Naive B cell (primary cell): ENCODE measurements at regions not wholly inside any gene's neighbourhood (a gene's known extent, or its start where the extent isn't known, plus 50 kb on each side); places are given as distances from the start of the nearest gene placed in this dataset.
"Not testable (repeated sequence)": the region's sequence is repeated elsewhere in the genome, so short reads cannot be mapped to it uniquely, and the experiment has no call there.

Experiments
- ATAC-seq, 2 donors: fragments of 150-1000 bp; cut with Tn5 transposase; 2 replicates each; pipeline ENCODE4 v1.10.0; 2021; ENCODE audit warnings: low read depth in 2 of 2, mild to moderate bottlenecking in 2 of 2, moderate library complexity in 2 of 2
- DNase-seq: peaks from one replicate; pipeline ENCODE4 v3.0.0; 2022
- H3K27ac Mint-ChIP-seq, 6 donors: one replicate each; pipeline ENCODE4 v1.8.0; 2020 to 2022; ENCODE audit warnings: mild to moderate bottlenecking in 6 of 6, mixed read lengths in 6 of 6, moderate library complexity in 5 of 6, inconsistent platforms in 2 of 6
- H3K27me3 Mint-ChIP-seq, 3 donors: one replicate each; pipeline ENCODE4 v1.8.0; 2021 to 2022; ENCODE audit warnings: mixed read lengths in 3 of 3, mild to moderate bottlenecking in 1 of 3
- H3K36me3 Mint-ChIP-seq, 2 donors: one replicate each; pipeline ENCODE4 v1.8.0; 2020 to 2022; ENCODE audit warnings: mixed read lengths in 2 of 2, inconsistent platforms in 1 of 2, mild to moderate bottlenecking in 1 of 2
- H3K4me1 Mint-ChIP-seq, 3 donors: one replicate each; pipeline ENCODE4 v1.8.0; 2020 to 2022; ENCODE audit warnings: mixed read lengths in 3 of 3, inconsistent platforms in 1 of 3, mild to moderate bottlenecking in 1 of 3, moderate library complexity in 1 of 3
- H3K4me3 Mint-ChIP-seq, 8 donors: one replicate each; pipeline ENCODE4 v1.8.0; 2020 to 2022; ENCODE audit warnings: mild to moderate bottlenecking in 8 of 8, mixed read lengths in 8 of 8, moderate library complexity in 8 of 8, inconsistent platforms in 2 of 8
- H3K9me3 Mint-ChIP-seq, 7 donors: one replicate each; pipeline ENCODE4 v1.8.0; 2020 to 2022; ENCODE audit warnings: mixed read lengths in 7 of 7, mild to moderate bottlenecking in 5 of 7, inconsistent platforms in 2 of 7, moderate library complexity in 1 of 7

- Mint-ChIP-seq H3K4me3 (peak overlapping the region in 5 of 8 donors; percentile 13 to 56 (median 19)), H3K27me3 (no peaks in the 10 kb centered on the region), H3K4me1 (peaks cover 27 to 34% (median 31%) of the 10 kb centered on the region in 3 donors), H3K36me3 (no peaks in the 10 kb centered on the region), H3K27ac (peak overlapping the region in 5 of 6 donors; percentile 5 to 90 (median 40)), H3K9me3 (no peaks in the 10 kb centered on the region)
- ATAC-seq, result peak; percentile 79 to 84
- peak; percentile 22 for DNase-seq
Observed at GRCh38 chr14:61602003-61602732, 93.1 kb upstream of the HIF1A start.

- H3K9me3 Mint-ChIP-seq, result no peaks in the 10 kb centered on the region
- H3K36me3 Mint-ChIP-seq, result no peaks in the 10 kb centered on the region
- no peak for ATAC-seq
- H3K4me1 Mint-ChIP-seq, result peaks cover 32 to 37% (median 37%) of the 10 kb centered on the region in 3 donors
- no peak for DNase-seq
- no peak overlapping the region for H3K4me3 Mint-ChIP-seq
- peak overlapping the region in 4 of 6 donors; percentile 24 to 44 (median 32) for H3K27ac Mint-ChIP-seq
- H3K27me3 Mint-ChIP-seq, result no peaks in the 10 kb centered on the region
Observed at GRCh38 chr14:61602733-61603077, 92.6 kb upstream of the HIF1A start.

GRCh38 chr14:61603736-61604135, 91.6 kb upstream of the HIF1A start:
- Mint-ChIP-seq H3K4me1 (peaks cover 37 to 41% (median 39%) of the 10 kb centered on the region in 3 donors), H3K27ac (peak overlapping the region in 1 of 6 donors; percentile 6), H3K4me3 (no peak overlapping the region), H3K9me3 (no peaks in the 10 kb centered on the region), H3K36me3 (no peaks in the 10 kb centered on the region), H3K27me3 (no peaks in the 10 kb centered on the region)
- no peak for DNase-seq
- ATAC-seq, result no peak

DNA sequence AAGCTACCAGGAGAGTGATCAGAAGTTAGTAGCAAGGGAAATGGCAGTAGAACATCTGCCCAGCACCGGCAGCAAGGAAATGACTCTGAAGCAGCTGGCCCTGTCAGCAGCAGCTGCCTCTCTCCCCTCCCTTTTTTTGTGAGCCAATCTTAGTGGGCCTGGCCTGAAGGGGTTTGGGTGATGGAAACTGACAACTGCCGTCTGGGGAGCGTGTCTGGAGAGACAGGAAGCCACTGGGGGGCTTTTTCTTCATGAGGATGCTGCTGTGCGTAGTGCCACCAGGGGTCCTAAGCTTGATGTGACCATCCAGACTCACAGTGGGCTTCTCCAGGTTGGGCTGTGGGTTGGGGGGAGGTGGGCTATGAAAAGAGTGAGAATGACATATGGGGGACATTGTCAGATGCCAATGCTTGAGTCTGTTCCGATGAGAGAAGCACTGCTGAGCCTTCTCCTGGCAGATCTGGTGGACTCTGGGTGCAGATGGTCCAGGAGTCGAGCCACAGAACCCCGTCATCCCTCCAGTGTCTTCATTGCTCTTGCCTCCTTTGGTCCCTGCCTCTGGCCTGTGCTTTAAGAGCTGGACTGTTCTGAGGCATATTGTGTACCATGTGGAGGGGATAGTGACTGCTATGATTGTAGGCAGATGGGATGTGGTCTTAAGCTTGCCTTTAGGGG, 87.6 kb upstream of the HIF1A start:
- H3K9me3 Mint-ChIP-seq, result no peaks in the 10 kb centered on the region
- H3K36me3 Mint-ChIP-seq, result no peaks in the 10 kb centered on the region
- ATAC-seq (peak; percentile 87 to 88), DNase-seq (peak; percentile 24)
- peak overlapping the region in 3 of 6 donors; percentile 47 to 76 (median 57) for H3K27ac Mint-ChIP-seq
- peaks cover 23 to 33% (median 28%) of the 10 kb centered on the region in 3 donors for H3K4me1 Mint-ChIP-seq
- peak overlapping the region in 2 of 8 donors; percentile 22 to 69 for H3K4me3 Mint-ChIP-seq
- H3K27me3 Mint-ChIP-seq, result no peaks in the 10 kb centered on the region

DNA sequence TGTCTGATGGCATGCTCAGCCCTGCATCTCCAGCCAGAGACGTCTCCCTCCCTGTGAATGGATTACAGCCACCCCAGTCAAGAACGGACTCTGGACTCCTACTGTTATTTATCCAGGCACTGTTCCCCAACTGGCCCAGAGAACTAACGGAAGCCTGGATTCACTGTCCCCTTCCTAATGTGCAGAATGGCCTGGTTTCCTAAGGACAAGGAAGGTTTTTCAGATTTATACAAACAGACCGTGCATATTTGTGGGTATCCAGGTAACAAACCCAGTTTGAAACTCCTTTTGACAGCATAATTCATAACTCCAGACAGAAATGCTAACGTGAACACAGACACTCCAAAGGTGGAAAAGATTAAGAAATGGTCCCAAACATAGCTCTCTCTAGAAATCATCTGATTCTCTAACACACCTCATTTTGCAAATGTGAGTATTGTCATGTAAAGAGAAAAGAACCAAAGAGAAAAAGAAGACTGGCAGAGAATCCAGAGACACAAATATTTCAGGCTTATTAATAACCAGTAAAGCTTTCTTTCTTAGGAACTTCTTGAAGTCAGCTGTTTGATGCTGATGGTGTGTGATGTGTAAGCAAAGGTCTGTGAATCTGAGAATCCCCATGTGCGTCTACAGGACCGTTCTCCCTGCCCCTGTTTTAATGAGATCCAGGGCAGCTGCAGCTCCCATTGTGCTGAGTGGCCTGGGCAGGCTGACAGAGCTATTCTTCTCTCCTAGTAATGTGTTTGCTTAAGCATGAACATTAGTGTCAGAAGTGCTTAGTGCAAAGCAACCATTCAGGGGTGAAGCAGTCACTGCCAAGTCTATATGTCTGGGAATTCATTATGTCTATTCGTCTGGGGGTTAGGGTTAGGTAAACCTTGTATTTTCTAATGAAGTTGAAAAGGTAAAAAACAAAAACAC, 86.8 kb upstream of the HIF1A start:
- Mint-ChIP-seq H3K4me3 (no peak overlapping the region), H3K4me1 (peaks cover 21 to 30% (median 24%) of the 10 kb centered on the region in 3 donors), H3K9me3 (no peaks in the 10 kb centered on the region), H3K27me3 (no peaks in the 10 kb centered on the region), H3K27ac (peak overlapping the region; percentile 5 to 75 (median 38)), H3K36me3 (no peaks in the 10 kb centered on the region)
- DNase-seq (no peak), ATAC-seq (no peak)

DNA sequence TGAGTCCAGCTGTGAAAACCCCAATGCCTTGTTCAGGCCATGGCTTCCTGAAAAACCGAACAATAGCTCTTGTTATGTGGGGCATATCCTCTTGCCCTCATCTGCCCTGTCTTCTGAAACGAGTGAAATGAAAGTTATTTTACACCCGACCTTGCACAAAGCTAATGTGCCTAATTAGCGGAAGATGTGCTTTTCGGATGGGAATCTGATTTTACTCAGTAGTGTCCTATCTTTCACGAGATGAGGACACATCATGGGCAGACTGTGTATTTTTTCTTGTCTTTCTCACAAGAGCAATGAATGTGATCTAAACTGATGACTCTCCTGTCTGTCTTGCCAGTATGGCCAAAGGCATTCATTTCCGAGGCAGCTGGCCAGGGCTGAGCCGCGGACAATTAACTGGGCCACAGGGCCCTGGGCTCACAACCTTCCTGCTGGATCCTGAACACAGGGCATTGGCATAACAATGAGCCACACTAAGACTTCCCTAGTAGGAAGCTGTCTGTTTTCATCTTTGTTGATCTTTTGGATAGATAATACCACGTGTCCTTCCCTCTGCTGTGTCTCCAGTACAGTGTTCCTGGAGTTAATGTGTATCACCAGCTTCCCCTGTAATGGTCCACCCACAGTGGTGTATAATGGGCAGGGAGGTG, 86.0 kb upstream of the HIF1A start:
- DNase-seq (no peak), ATAC-seq (no peak)
- no peak overlapping the region for H3K4me3 Mint-ChIP-seq
- peak overlapping the region in 3 of 6 donors; percentile 5 to 69 (median 54) for H3K27ac Mint-ChIP-seq
- H3K36me3 Mint-ChIP-seq, result no peaks in the 10 kb centered on the region
- H3K4me1 Mint-ChIP-seq, result peaks cover 21 to 30% (median 24%) of the 10 kb centered on the region in 3 donors
- H3K9me3 Mint-ChIP-seq, result no peaks in the 10 kb centered on the region
- no peaks in the 10 kb centered on the region for H3K27me3 Mint-ChIP-seq

DNA sequence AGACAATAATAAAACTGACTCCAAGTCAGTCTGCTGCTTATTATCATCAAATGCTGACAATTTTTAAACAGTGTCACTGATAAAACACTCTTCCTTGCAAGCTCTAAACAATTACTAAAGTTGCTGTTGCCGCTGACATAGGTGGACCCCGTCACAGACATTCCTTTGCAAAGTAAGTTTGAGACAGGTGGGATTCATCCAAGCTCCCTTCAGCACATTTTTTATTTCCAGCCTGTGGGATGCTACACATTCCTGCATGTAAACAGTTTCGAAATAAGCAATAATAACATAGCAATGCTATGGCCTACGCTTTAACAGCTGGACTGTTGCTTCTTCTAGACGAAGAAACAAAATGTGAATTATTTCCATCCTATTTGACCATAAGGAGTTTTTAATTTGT, 85.4 kb upstream of the HIF1A start:
- no peak overlapping the region for H3K4me3 Mint-ChIP-seq
- ATAC-seq, result no peak
- no peaks in the 10 kb centered on the region for H3K36me3 Mint-ChIP-seq
- no peaks in the 10 kb centered on the region for H3K9me3 Mint-ChIP-seq
- H3K27ac Mint-ChIP-seq, result no peak overlapping the region
- H3K4me1 Mint-ChIP-seq, result peaks cover 22 to 30% (median 24%) of the 10 kb centered on the region in 3 donors
- H3K27me3 Mint-ChIP-seq, result no peaks in the 10 kb centered on the region
- DNase-seq, result no peak

DNA sequence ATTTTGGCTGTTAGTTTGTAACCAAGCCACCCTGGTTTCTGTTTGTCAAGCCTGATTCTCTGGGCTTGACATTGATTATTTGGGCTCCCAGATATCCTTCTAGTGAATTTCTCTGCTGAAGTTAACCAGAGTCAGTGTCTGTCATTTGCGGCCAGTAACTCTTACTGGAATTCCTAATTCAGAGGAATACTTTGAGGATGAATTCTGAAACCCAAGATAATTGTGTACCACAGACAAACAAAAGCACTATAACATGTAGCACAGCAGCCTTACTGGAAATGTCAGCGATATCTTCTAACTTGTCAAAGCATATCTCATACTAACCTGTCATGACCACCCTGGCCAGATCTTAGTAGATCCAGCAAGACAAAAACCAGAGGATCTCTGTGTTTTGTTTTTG, 84.4 kb upstream of the HIF1A start:
- H3K36me3 Mint-ChIP-seq, result no peaks in the 10 kb centered on the region
- H3K27me3 Mint-ChIP-seq, result no peaks in the 10 kb centered on the region
- no peak overlapping the region for H3K4me3 Mint-ChIP-seq
- ATAC-seq (no peak), DNase-seq (no peak)
- H3K4me1 Mint-ChIP-seq, result peaks cover 21 to 30% (median 22%) of the 10 kb centered on the region in 3 donors
- H3K9me3 Mint-ChIP-seq, result no peaks in the 10 kb centered on the region
- no peak overlapping the region for H3K27ac Mint-ChIP-seq

DNA sequence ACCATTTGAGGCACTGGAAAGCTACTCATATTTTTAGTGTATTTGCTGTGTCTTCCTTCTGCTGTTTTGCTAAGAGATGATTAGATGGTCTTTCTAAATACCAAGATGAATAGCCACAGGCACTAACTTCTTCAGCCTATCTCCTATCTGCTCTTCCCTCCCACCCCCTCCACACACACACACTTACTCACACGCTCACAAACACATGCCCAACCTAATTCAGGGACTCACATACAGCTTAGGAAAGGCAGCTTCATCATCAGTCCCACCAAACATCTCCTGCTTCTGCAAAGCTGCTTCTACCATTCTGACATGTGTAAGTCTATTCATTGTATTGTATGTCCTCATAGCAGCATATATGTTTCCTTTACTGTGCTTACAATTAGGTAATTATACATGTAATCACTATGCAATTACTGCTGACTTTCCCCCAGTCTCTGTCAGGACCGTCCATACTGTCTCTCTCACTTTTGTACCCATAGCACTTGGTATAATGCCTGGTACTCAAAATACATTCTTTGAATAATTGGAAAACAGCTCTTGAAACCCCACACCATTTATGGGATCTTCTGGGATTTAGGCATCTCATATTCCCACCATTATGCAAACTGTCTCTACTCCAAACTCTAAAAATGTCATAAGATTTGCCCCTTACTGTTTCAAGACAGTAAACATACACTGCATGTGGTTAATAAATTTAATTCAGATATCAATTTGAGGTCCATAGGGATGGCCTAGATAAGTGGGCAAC, 83.3 kb upstream of the HIF1A start:
- no peaks in the 10 kb centered on the region for H3K27me3 Mint-ChIP-seq
- ATAC-seq, result no peak
- no peaks in the 10 kb centered on the region for H3K9me3 Mint-ChIP-seq
- no peaks in the 10 kb centered on the region for H3K36me3 Mint-ChIP-seq
- no peak for DNase-seq
- H3K4me1 Mint-ChIP-seq, result peaks cover 15 to 23% (median 21%) of the 10 kb centered on the region in 3 donors
- peak overlapping the region in 2 of 6 donors; percentile 13 to 41 for H3K27ac Mint-ChIP-seq
- no peak overlapping the region for H3K4me3 Mint-ChIP-seq

DNA sequence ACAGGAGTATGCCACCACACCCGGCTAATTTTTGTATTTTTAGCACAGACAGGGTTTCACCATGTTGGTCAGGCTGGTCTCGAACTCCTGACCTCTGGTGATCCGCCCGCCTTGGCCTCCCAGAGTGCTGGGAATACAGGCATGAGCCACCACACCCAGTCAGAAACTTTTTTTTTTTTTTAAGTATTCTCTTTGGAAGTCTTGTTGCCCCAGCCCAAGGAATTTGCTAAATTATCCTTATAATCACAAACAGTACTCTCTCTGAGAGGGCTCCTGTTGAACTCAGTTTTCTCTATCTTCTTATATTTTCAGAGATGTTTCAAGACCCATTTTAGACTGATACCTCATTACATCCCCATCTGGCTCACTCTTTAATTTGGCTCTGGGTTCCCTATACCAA, 82.3 kb upstream of the HIF1A start:
- H3K27ac Mint-ChIP-seq, H3K36me3 Mint-ChIP-seq, H3K4me3 Mint-ChIP-seq, H3K27me3 Mint-ChIP-seq, H3K9me3 Mint-ChIP-seq, DNase-seq, ATAC-seq: not testable (repeated sequence)
- peaks cover 8 to 13% (median 12%) of the 10 kb centered on the region in 3 donors for H3K4me1 Mint-ChIP-seq

DNA sequence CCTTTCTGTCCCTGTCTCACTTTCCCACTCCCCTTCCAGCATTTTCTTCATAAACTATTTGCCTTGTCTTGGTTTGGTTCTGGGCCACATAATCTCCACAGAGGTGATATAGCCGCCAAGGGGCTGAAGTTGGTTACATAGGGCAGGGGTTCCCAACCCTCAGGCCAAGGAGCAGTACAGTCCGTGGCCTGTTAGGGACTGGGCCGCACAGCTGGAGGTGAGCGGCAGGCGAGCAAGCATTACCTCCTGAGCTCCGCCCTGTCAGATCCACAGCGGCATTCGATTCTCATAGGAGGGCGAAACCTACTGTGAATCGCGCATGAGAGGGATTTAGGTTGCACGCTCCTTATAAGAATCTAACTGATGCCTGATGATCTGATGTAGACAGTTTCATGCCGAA, 80.6 kb upstream of the HIF1A start:
- no peaks in the 10 kb centered on the region for H3K36me3 Mint-ChIP-seq
- no peaks in the 10 kb centered on the region for H3K9me3 Mint-ChIP-seq
- ATAC-seq, result no peak
- H3K27me3 Mint-ChIP-seq, result no peaks in the 10 kb centered on the region
- no peak overlapping the region for H3K4me3 Mint-ChIP-seq
- peaks cover 0 to 9% (median 6%) of the 10 kb centered on the region in 3 donors for H3K4me1 Mint-ChIP-seq
- no peak for DNase-seq
- peak overlapping the region in 1 of 6 donors; percentile 73 for H3K27ac Mint-ChIP-seq

DNA sequence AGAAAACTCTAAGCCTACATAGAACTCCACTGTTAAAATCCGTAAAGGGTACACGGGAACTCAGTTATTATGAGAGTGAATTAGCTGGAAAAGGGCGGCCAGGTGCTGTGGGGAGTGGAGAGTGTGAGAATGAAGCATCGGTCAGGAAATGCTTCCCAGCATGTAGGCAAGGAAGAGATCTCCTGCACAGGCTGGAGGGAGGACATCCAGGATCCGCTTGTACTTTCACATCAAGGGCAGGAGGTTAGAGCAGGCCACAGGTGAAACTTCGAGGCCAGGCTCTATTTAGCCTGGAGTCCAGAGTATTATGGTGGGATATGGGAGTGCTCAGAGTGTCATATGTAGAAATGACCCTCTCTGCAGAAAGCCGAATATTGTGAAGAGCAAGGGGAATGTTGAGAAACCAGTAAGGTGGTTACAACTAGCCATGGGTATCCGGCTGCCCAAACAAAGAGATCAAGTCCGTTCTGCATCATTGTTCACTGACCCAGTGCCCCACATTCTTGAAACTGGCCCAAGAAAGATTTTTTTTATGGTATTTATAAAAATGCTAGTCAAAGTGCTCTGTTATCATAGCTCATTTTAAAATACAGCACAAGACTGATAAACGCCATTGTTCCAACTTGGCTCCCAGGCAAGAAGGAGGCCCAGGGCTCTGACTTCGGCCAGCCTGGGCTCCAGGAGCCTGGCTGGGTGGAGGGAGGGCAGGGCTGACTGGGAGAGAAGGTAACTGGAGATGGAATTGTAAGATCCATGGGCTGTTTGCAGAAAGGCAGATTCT, 79.4 kb upstream of the HIF1A start:
- no peak overlapping the region for H3K27ac Mint-ChIP-seq
- H3K4me1 Mint-ChIP-seq, result peaks cover 0 to 9% (median 6%) of the 10 kb centered on the region in 3 donors

More for the DNA sequence above, 79.4 kb upstream of the HIF1A start:
- Mint-ChIP-seq H3K9me3 (no peaks in the 10 kb centered on the region), H3K36me3 (no peaks in the 10 kb centered on the region), H3K27me3 (no peaks in the 10 kb centered on the region), H3K4me3 (no peak overlapping the region)
- no peak for DNase-seq
- no peak for ATAC-seq
